A549 (cell line): ENCODE measurements at regions not wholly inside any gene's neighbourhood (a gene's known extent, or its start where the extent isn't known, plus 50 kb on each side); places are given as distances from the start of the nearest gene placed in this dataset.

Experiments used
- ATAC-seq, 2 experiments: fragments of 200-7000 bp in 1 of 2; fragments of >200 bp in 1 of 2; cut with Nextera tagmentation in 1 of 2; cut with Tn5 transposase in 1 of 2; 3 replicates each; pipeline versions ENCODE4 v1.8.0 to v1.9.1; 2018 to 2020; ENCODE audit warnings: mild to moderate bottlenecking in 1 of 2, moderate library complexity in 1 of 2
- CTCF ChIA-PET: fragments of 300-600 bp; sonication (Branson Sonifier 250); formaldehyde crosslinking; extraction: SDS; loops from one replicate; lab custom pipeline; 2021; ENCODE audit warnings: antibody characterized with exemption, inconsistent platforms; lab: Yijun Ruan, JAX
- POLR2A ChIA-PET: fragments of 350-600 bp; formaldehyde crosslinking; extraction: SDS; loops from one replicate; lab custom pipeline; 2021; ENCODE audit warnings: antibody characterized with exemption, inconsistent platforms; lab: Yijun Ruan, JAX
- DNase-seq, 2 experiments: peaks; one replicate each; pipeline versions ENCODE4 v3.0.0 to v3.0.0-alpha.2; 2011 to 2016; ENCODE audit warnings: low read depth in 1 of 2, low spot score in 1 of 2
- FAIRE-seq: peaks from 2 replicates; lab custom pipeline; 2011; peaks lifted over from hg19 to GRCh38; lab: Jason Lieb, UNC
- H3K27ac ChIP-seq, 2 experiments: fragments of >200 bp; sonication (Bioruptor Twin); formaldehyde crosslinking; 3 replicates each; pipeline ENCODE4 v1.5.1; 2016 to 2017
- H3K4me1 ChIP-seq: fragments of >200 bp; sonication (Bioruptor Twin); formaldehyde crosslinking; 3 replicates; pipeline ENCODE4 v1.6.1; 2016
- H3K4me2 ChIP-seq: fragments of >200 bp; sonication (Bioruptor Twin); formaldehyde crosslinking; 3 replicates; pipeline ENCODE4 v1.6.1; 2016
- H3K4me3 ChIP-seq: fragments of >200 bp; sonication (Bioruptor Twin); formaldehyde crosslinking; 3 replicates; pipeline ENCODE4 v1.5.1; 2016
- H3K9me3 ChIP-seq: fragments of >200 bp; sonication (Bioruptor Twin); formaldehyde crosslinking; 3 replicates; pipeline ENCODE4 v1.6.1; 2016
- ATOH8 ChIP-seq: fragments of 250-450 bp; sonication (Bioruptor Pico); IDR thresholded peaks from 2 replicates; pipeline ENCODE4 v1.5.0; 2020; ENCODE audit warnings: low read depth, mild to moderate bottlenecking, moderate library complexity
- BCL3 ChIP-seq: fragments of >200 bp; sonication (Bioruptor Twin); formaldehyde crosslinking; IDR thresholded peaks from 3 replicates; pipeline ENCODE4 v1.6.1; 2016
- BHLHE40 ChIP-seq: IDR thresholded peaks from 2 replicates; pipeline ENCODE4 v1.6.1; 2012; ENCODE audit warnings: low read depth, low read length, inconsistent platforms
- CBX2 ChIP-seq: fragments of 200-600 bp; sonication (generic); IDR thresholded peaks from 2 replicates; pipeline ENCODE4 v1.6.1; 2016; ENCODE audit warnings: low read depth, mild to moderate bottlenecking, borderline replicate concordance
- CEBPB ChIP-seq, 2 experiments: fragments of >200 bp in 1 of 2; sonication (Bioruptor Twin) in 1 of 2; formaldehyde crosslinking in 1 of 2; IDR thresholded peaks; 2 replicates each; pipeline ENCODE4 v1.6.1; 2012 to 2016
- E2F6 ChIP-seq: IDR thresholded peaks from 2 replicates; pipeline ENCODE4 v1.6.1; 2012; ENCODE audit warnings: low read depth, borderline replicate concordance
- EHMT2 ChIP-seq: fragments of 200-600 bp; sonication (generic); IDR thresholded peaks from 2 replicates; pipeline ENCODE4 v1.6.1; 2016; ENCODE audit warnings: antibody characterized with exemption, low read depth, mild to moderate bottlenecking, moderate library complexity
- ELK1 ChIP-seq: fragments of 150-350 bp; IDR thresholded peaks from 2 replicates; pipeline ENCODE4 v1.6.1; 2014; ENCODE audit warnings: low read depth, mild to moderate bottlenecking, low read length
- EP300 ChIP-seq, 2 experiments: fragments of >200 bp; sonication (Bioruptor Twin); formaldehyde crosslinking; IDR thresholded peaks; 2 replicates in 1 of 2; 3 replicates in 1 of 2; pipeline ENCODE4 v1.6.1; 2016 to 2017
- FOSB ChIP-seq: fragments of 250-450 bp; sonication (Bioruptor Pico); IDR thresholded peaks from 2 replicates; pipeline ENCODE4 v1.5.0; 2020; ENCODE audit warnings: mild to moderate bottlenecking, moderate library complexity
- HES2 ChIP-seq: fragments of >200 bp; sonication (Bioruptor Twin); formaldehyde crosslinking; IDR thresholded peaks from 2 replicates; pipeline ENCODE4 v1.6.1; 2016
- HEYL ChIP-seq: fragments of 250-450 bp; sonication (Bioruptor Pico); IDR thresholded peaks from 2 replicates; pipeline ENCODE4 v1.8.0; 2021; ENCODE audit warnings: mild to moderate bottlenecking, moderate library complexity
- HMGXB4 ChIP-seq: fragments of 250-450 bp; sonication (Bioruptor Pico); IDR thresholded peaks from 2 replicates; pipeline ENCODE4 v1.5.0; 2021; ENCODE audit warnings: mild to moderate bottlenecking, moderate library complexity, borderline replicate concordance
- HOXB13 ChIP-seq: fragments of 250-450 bp; sonication (Bioruptor Pico); IDR thresholded peaks from 2 replicates; pipeline ENCODE4 v1.5.0; 2020; ENCODE audit warnings: low read depth, mild to moderate bottlenecking, moderate library complexity
- JUNB ChIP-seq: fragments of >200 bp; sonication (Bioruptor Twin); formaldehyde crosslinking; IDR thresholded peaks from 2 replicates; pipeline ENCODE4 v1.6.1; 2016
- PBX3 ChIP-seq: IDR thresholded peaks from 2 replicates; pipeline ENCODE4 v1.6.1; 2012
- PHF8 ChIP-seq: fragments of 200-600 bp; sonication (generic); IDR thresholded peaks from 2 replicates; pipeline ENCODE4 v1.6.1; 2016; ENCODE audit warnings: low read depth, mild to moderate bottlenecking, antibody characterized with exemption, moderate library complexity, borderline replicate concordance
- RARB ChIP-seq: fragments of 250-450 bp; sonication (Bioruptor Pico); IDR thresholded peaks from 2 replicates; pipeline ENCODE4 v1.8.0; 2021; ENCODE audit warnings: mild to moderate bottlenecking, moderate library complexity
- RFX5 ChIP-seq: fragments of 450-650 bp; IDR thresholded peaks from 2 replicates; pipeline ENCODE4 v1.7.1; 2014; ENCODE audit warnings: antibody characterized with exemption, mild to moderate bottlenecking, moderate library complexity
- RNF2 ChIP-seq: fragments of 200-600 bp; sonication (generic); IDR thresholded peaks from 2 replicates; pipeline ENCODE4 v1.6.1; 2016; ENCODE audit warnings: low read depth, mild to moderate bottlenecking, antibody characterized with exemption, moderate library complexity, borderline replicate concordance
- TFCP2L1 ChIP-seq: fragments of 250-450 bp; sonication (Bioruptor Pico); IDR thresholded peaks from 2 replicates; pipeline ENCODE4 v1.5.0; 2021; ENCODE audit warnings: mild to moderate bottlenecking
- ZFP36 ChIP-seq: fragments of 450-650 bp; IDR thresholded peaks from 2 replicates; pipeline ENCODE4 v1.6.1; 2014; ENCODE audit warnings: borderline replicate concordance; ENCODE audit not compliant: partially characterized antibody
- ZNF302 ChIP-seq: fragments of 250-450 bp; sonication (Bioruptor Pico); IDR thresholded peaks from 2 replicates; pipeline ENCODE4 v1.9.0; 2021; ENCODE audit warnings: inconsistent platforms, mild to moderate bottlenecking, moderate library complexity
- WGBS: methylation state at CpG from one replicate; pipeline ENCODE4 v1.1.6; 2017; ENCODE audit errors: missing lambda C conversion rate; 5-methylcytosine and 5-hydroxymethylcytosine counted together

GRCh38 chr5:103929338-103930013 lies 366.9 kb upstream of the NUDT12 start:
- ChIA-PET POLR2A (no interaction called here), CTCF (no interaction called here)
- WGBS = 24% methylated on average over 2 of the region's 2 CpGs
- FAIRE-seq = no peak
- no peak for DNase-seq
- Histone ChIP-seq H3K4me3 (no peak overlapping the region), H3K4me1 (no peaks in the 10 kb centered on the region), H3K4me2 (no peak overlapping the region), H3K9me3 (no peaks in the 10 kb centered on the region), H3K27ac (no peak overlapping the region)
- TF ChIP-seq BHLHE40 (no peak), ZFP36 (no peak), ZNF302 (CRISPR knock-in tag) (no peak), PHF8 (no peak), CEBPB (IDR thresholded peaks at IDR 0.05) (no peak), HEYL (no peak), E2F6 (no peak), HOXB13 (no peak), CBX2 (no peak)
- ATAC-seq = no peak

- no peak for ATAC-seq
- Histone ChIP-seq H3K4me1 (no peaks in the 10 kb centered on the region), H3K9me3 (no peaks in the 10 kb centered on the region), H3K4me3 (no peak overlapping the region), H3K27ac (no peak overlapping the region), H3K4me2 (no peak overlapping the region)
- CTCF ChIA-PET = interaction anchor here (1.0 kb wide), 1 partner anchor 128 kb away, joined by 3 read pairs; no protein-coding TSS in a partner anchor
- no peak for TF ChIP-seq CBX2
- no peak for TF ChIP-seq RNF2
- TF ChIP-seq FOSB (CRISPR knock-in tag) = no peak
- no peak for TF ChIP-seq JUNB
- TF ChIP-seq PBX3 = no peak
- TF ChIP-seq EP300 (IDR thresholded peaks at IDR 0.05) = no peak
- TF ChIP-seq BCL3 = no peak
- TF ChIP-seq HMGXB4 (CRISPR knock-in tag) = no peak
- TF ChIP-seq ELK1 = no peak
- TF ChIP-seq EHMT2 = no peak
- TF ChIP-seq RARB (CRISPR knock-in tag) = no peak
- no peak for TF ChIP-seq RFX5
- no peak for TF ChIP-seq TFCP2L1
- TF ChIP-seq ATOH8 (CRISPR knock-in tag) = no peak
- no peak for TF ChIP-seq HES2
- POLR2A ChIA-PET = no interaction called here
- 54% methylated on average over 1 of the region's 1 CpG for WGBS
- no peak for DNase-seq
- FAIRE-seq = no peak
These were observed 365.1 kb upstream of the NUDT12 start for GRCh38 chr5:103927739-103928138.
